Natural killer cell (primary cell): ENCODE measurements at regions not wholly inside any gene's neighbourhood (a gene's known extent, or its start where the extent isn't known, plus 50 kb on each side); places are given as distances from the start of the nearest gene placed in this dataset.

ENCODE experiments used
- ATAC-seq, 3 donors: fragments of 150-1000 bp in 2 of 3; fragments of 200-7000 bp in 1 of 3; cut with Tn5 transposase; 1 replicate in 1 of 3; 2 replicates in 2 of 3; pipeline ENCODE4 v1.10.0; 2021; ENCODE audit warnings: mild to moderate bottlenecking in 2 of 3, moderate library complexity in 2 of 3
- DNase-seq, 2 donors: peaks; one replicate each; pipeline versions ENCODE4 v3.0.0 to v3.0.0-alpha.2; 2013 to 2021; ENCODE audit warnings: mixed read lengths in 1 of 2
- H3K27ac ChIP-seq: one replicate; pipeline ENCODE4 v1.5.1; 2013; ENCODE audit warnings: mild to moderate bottlenecking, low read length
- H3K27me3 ChIP-seq: one replicate; pipeline ENCODE4 v1.6.1; 2013; ENCODE audit warnings: low read length; ENCODE audit not compliant: control insufficient read depth, insufficient read depth
- H3K36me3 ChIP-seq: one replicate; pipeline ENCODE4 v1.6.1; 2013; ENCODE audit warnings: low read length; ENCODE audit not compliant: control insufficient read depth, insufficient read depth
- H3K4me1 ChIP-seq: one replicate; pipeline ENCODE4 v1.6.1; 2013; ENCODE audit warnings: low read length; ENCODE audit not compliant: control insufficient read depth, insufficient read depth
- H3K4me3 ChIP-seq: one replicate; pipeline ENCODE4 v1.5.1; 2013; ENCODE audit warnings: low read length
- H3K9me3 ChIP-seq: one replicate; pipeline ENCODE4 v1.6.1; 2013; ENCODE audit warnings: low read length; ENCODE audit not compliant: control insufficient read depth, insufficient read depth
- H3K27ac Mint-ChIP-seq, 2 donors: one replicate each; pipeline ENCODE4 v1.8.0; 2022; ENCODE audit warnings: mild to moderate bottlenecking in 2 of 2, mixed read lengths in 2 of 2, moderate library complexity in 1 of 2
- H3K27me3 Mint-ChIP-seq, 2 donors: one replicate each; pipeline ENCODE4 v1.8.0; 2022; ENCODE audit warnings: low read depth in 2 of 2, mixed read lengths in 2 of 2
- H3K36me3 Mint-ChIP-seq: one replicate; pipeline ENCODE4 v1.8.0; 2022; ENCODE audit warnings: mixed read lengths
- H3K4me1 Mint-ChIP-seq, 2 donors: one replicate each; pipeline ENCODE4 v1.8.0; 2022; ENCODE audit warnings: mixed read lengths in 2 of 2
- H3K4me3 Mint-ChIP-seq: one replicate; pipeline ENCODE4 v1.8.0; 2022; ENCODE audit warnings: mild to moderate bottlenecking, moderate library complexity, mixed read lengths
- H3K9me3 Mint-ChIP-seq, 2 donors: one replicate each; pipeline ENCODE4 v1.8.0; 2022; ENCODE audit warnings: mixed read lengths in 2 of 2
- CTCF ChIP-seq: fragments of 200-600 bp; IDR thresholded peaks from one replicate; pipeline ENCODE4 v1.8.0; 2022; ENCODE audit warnings: antibody characterized with exemption
- WGBS: methylation state at CpG from one replicate; pipeline ENCODE4 v1.1.7; 2013; ENCODE audit warnings: missing lambda C conversion rate; ENCODE audit not compliant: insufficient coverage; 5-methylcytosine and 5-hydroxymethylcytosine counted together
- intact Hi-C: fragments of 100-400 bp; cut with micrococcal nuclease; formaldehyde crosslinking; loops from one replicate; pipeline ENCODE4 v1.14.2; 2022

- Mint-ChIP-seq H3K36me3 (no peaks in the 10 kb centered on the region), H3K4me1 (peaks cover 0 to 9% of the 10 kb centered on the region in 2 donors), H3K27ac (no peak overlapping the region), H3K27me3 (peaks cover 10 to 14% of the 10 kb centered on the region in 2 donors), H3K9me3 (peaks cover 2% of the 10 kb centered on the region in 2 donors), H3K4me3 (no peak overlapping the region)
- Histone ChIP-seq H3K4me1 (no peaks in the 10 kb centered on the region), H3K9me3 (peaks cover 4% of the 10 kb centered on the region), H3K36me3 (no peaks in the 10 kb centered on the region), H3K4me3 (no peak overlapping the region), H3K27me3 (peaks cover 6% of the 10 kb centered on the region), H3K27ac (no peak overlapping the region)
- DNase-seq (no peak), ATAC-seq (no peak)
- no peak for TF ChIP-seq CTCF
- WGBS: 81% methylated on average over 6 of the region's 6 CpGs
- intact Hi-C loops: no loop called here
These were observed 85.3 kb downstream of the NOC3L start for GRCh38 chr10:94277450-94277849.

GRCh38 chr10:94279835-94280709 is 82.7 kb downstream of the NOC3L start:
- no peaks in the 10 kb centered on the region for H3K36me3 Mint-ChIP-seq

GRCh38 chr10:94281654-94282053 is 81.1 kb downstream of the NOC3L start:
- Histone ChIP-seq H3K9me3 (no peaks in the 10 kb centered on the region), H3K36me3 (no peaks in the 10 kb centered on the region), H3K27ac (no peak overlapping the region), H3K4me3 (no peak overlapping the region), H3K27me3 (peaks cover 8% of the 10 kb centered on the region), H3K4me1 (no peaks in the 10 kb centered on the region)
- TF ChIP-seq CTCF: no peak
- Mint-ChIP-seq H3K4me1 (peaks cover 0 to 9% of the 10 kb centered on the region in 2 donors), H3K36me3 (no peaks in the 10 kb centered on the region), H3K27me3 (peaks cover 22 to 31% of the 10 kb centered on the region in 2 donors), H3K9me3 (no peaks in the 10 kb centered on the region), H3K4me3 (no peak overlapping the region), H3K27ac (no peak overlapping the region)
- 93% methylated on average over 5 of the region's 5 CpGs for WGBS
- intact Hi-C loops: loop anchor here (2.0 kb wide), 1 partner anchor 163 kb away; no protein-coding TSS in a partner anchor
- DNase-seq: no peak
- ATAC-seq: no peak

More at GRCh38 chr10:94279835-94280709, 82.7 kb downstream of the NOC3L start:
- intact Hi-C loops: loop anchor here (2.0 kb wide), 1 partner anchor 165 kb away; no protein-coding TSS in a partner anchor
- Mint-ChIP-seq H3K4me3 (no peak overlapping the region), H3K4me1 (peaks cover 0 to 9% of the 10 kb centered on the region in 2 donors), H3K9me3 (no peaks in the 10 kb centered on the region), H3K27ac (no peak overlapping the region), H3K27me3 (peaks cover 16 to 29% of the 10 kb centered on the region in 2 donors)
- DNase-seq: peak; percentile 24 to 75
- TF ChIP-seq CTCF: peak; percentile 80
- H3K9me3 ChIP-seq: no peaks in the 10 kb centered on the region
- H3K4me3 ChIP-seq: no peak overlapping the region
- H3K27me3 ChIP-seq: peaks cover 6% of the 10 kb centered on the region
- H3K36me3 ChIP-seq: no peaks in the 10 kb centered on the region
- peak; percentile 49 to 80 (median 60) for ATAC-seq
- WGBS: 37% methylated on average over 12 of the region's 14 CpGs
- no peaks in the 10 kb centered on the region for H3K4me1 ChIP-seq
- no peak overlapping the region for H3K27ac ChIP-seq
